Heart left ventricle (tissue), 16 donors: ENCODE measurements at regions not wholly inside any gene's neighbourhood (a gene's known extent, or its start where the extent isn't known, plus 50 kb on each side); places are given as distances from the start of the nearest gene placed in this dataset.
A peak's percentile ranks its signal among the peaks of the same experiment; 100 is the strongest.

ENCODE experiments used
- ATAC-seq, 4 donors: fragments of 200-7000 bp; cut with Tn5 transposase; one replicate each; pipeline ENCODE4 v1.9.1; 2020 to 2022; ENCODE audit warnings: moderate library complexity in 4 of 4, mild to moderate bottlenecking in 3 of 4, moderate number of reproducible peaks in 1 of 4
- DNase-seq, 5 donors: peaks; one replicate each; pipeline ENCODE4 v3.0.0-alpha.2; 2020
- H3K27ac ChIP-seq, 12 donors: fragments of 200-600 bp; sonication (generic) in 4 of 12; one replicate each; pipeline versions ENCODE4 v1.5.0 to v1.8.0; 2016 to 2022; ENCODE audit warnings: mild to moderate bottlenecking in 2 of 12
- H3K27me3 ChIP-seq, 9 donors: fragments of 200-600 bp; sonication (generic) in 2 of 9; one replicate each; pipeline versions ENCODE4 v1.5.1 to v1.8.0; 2016 to 2022; ENCODE audit warnings: mild to moderate bottlenecking in 3 of 9
- H3K36me3 ChIP-seq, 9 donors: fragments of 200-600 bp; sonication (generic) in 2 of 9; one replicate each; pipeline versions ENCODE4 v1.5.0 to v1.8.0; 2018 to 2022; ENCODE audit warnings: mild to moderate bottlenecking in 2 of 9
- H3K4me1 ChIP-seq, 12 donors: fragments of 200-600 bp; sonication (generic) in 4 of 12; one replicate each; pipeline versions ENCODE4 v1.5.0 to v1.8.0; 2016 to 2022; ENCODE audit warnings: mild to moderate bottlenecking in 3 of 12
- H3K4me3 ChIP-seq, 12 donors: fragments of 200-600 bp; sonication (generic) in 4 of 12; one replicate each; pipeline versions ENCODE4 v1.5.0 to v1.8.0; 2017 to 2022; ENCODE audit warnings: mild to moderate bottlenecking in 9 of 12, moderate library complexity in 4 of 12
- H3K9me3 ChIP-seq, 12 donors: fragments of 200-600 bp; sonication (generic) in 4 of 12; one replicate each; pipeline versions ENCODE4 v1.5.0 to v1.8.0; 2016 to 2022; ENCODE audit warnings: mild to moderate bottlenecking in 1 of 12
- CTCF ChIP-seq, 12 donors: fragments of 200-600 bp; sonication (generic) in 4 of 12; IDR thresholded peaks; one replicate each; pipeline versions ENCODE4 v1.5.0 to v1.8.0; 2018 to 2022; ENCODE audit warnings: antibody characterized with exemption in 12 of 12, mild to moderate bottlenecking in 5 of 12
- POLR2A ChIP-seq, 2 donors: fragments of 450-650 bp; IDR thresholded peaks; one replicate each; pipeline ENCODE4 v1.6.1; 2017; ENCODE audit warnings: antibody characterized with exemption in 2 of 2, mild to moderate bottlenecking in 2 of 2, moderate library complexity in 2 of 2
- WGBS, 4 donors: extraction: QIAGEN DNeasy Blood & Tissue Kit in 2 of 4; methylation state at CpG; one replicate each; pipeline versions ENCODE4 v1.1.5 to v1.1.7; 2013 to 2018; 5-methylcytosine and 5-hydroxymethylcytosine counted together
- intact Hi-C, 10 donors: fragments of 100-400 bp; cut with DNase I; formaldehyde crosslinking; loops; one replicate each; pipeline versions ENCODE4 v1.11.1 to v1.14.2; 2022
- donor health status: ischemic (EF 13 %, LVEDD 7.1; RV severe dilation, severe dysfunction).
- donor health status: healthy with polysubstance abuse.
- donor health status: DM: no; HTN: yes; CAD: no.
- donor health status: DM: no; HTN: no; CAD: no.
- donor health status: ischemic (EF 25% LVEDD 6.9; RV normal size, moderate dysfunction).
- donor health status: ischemic (EF 25% LVEDD 5.7; RV mildly dilated, moderate dysfunction).
- donor health status: healthy.
- donor health status: DM: yes; HTN: yes; CAD: no.
- donor health status: ischemic (EF 35%, LVEDD 5.7; RV mildly dilated, moderate dysfunction).
- donor health status: nonischemic (EF 11% LVEDD 7.7; RV severe dilation, severe dysfunction).
- donor health status: DM: yes; HTN: yes; CAD: no.
- donor health status: PGD.
- donor health status: ischemic (EF 29% LVEDD 5.4; RV normal size, mild dysfunction).
- donor health status: nonischemic (EF 23%, LVEDD 6.1; RV moderate dilation, normal function).

- intact Hi-C loops = no loop called here
- TF ChIP-seq CTCF (IDR thresholded peaks at IDR 0.05) = peak in 5 of 12 donors; percentile 12 to 35 (median 30)
- TF ChIP-seq POLR2A (IDR thresholded peaks at IDR 0.05) = no peak
- Histone ChIP-seq H3K9me3 (no peaks in the 10 kb centered on the region), H3K4me3 (no peak overlapping the region), H3K27ac (no peak overlapping the region), H3K4me1 (no peaks in the 10 kb centered on the region), H3K27me3 (no peaks in the 10 kb centered on the region), H3K36me3 (no peaks in the 10 kb centered on the region)
- no peak for DNase-seq
- 8 to 26% (median 20%) methylated on average over 1 of the region's 1 CpG for WGBS, 4 donors
- no peak for ATAC-seq
These were observed 174.7 kb upstream of the PRDM9 start for GRCh38 chr5:23332650-23333251.

DNA sequence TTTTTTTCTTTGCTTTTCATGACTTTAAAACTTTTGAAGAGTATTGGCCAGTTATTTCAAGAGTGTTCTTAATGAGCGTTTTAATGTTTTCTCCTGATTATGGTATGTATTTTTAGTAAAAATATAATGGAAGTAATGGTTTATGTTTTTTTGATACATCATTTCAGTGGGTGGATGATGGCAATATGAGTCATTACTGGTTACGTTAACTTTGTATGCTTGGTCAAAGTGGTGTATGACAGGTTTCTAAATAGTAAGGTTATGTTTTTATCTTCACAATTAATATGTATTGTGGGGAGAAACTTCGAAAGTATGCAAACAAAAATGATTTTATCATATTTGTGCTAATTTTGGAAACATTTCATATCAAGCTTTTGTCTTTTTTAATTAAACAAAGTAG, 176.7 kb upstream of the PRDM9 start:
- intact Hi-C loops = no loop called here
- Histone ChIP-seq H3K27ac (no peak overlapping the region), H3K4me1 (no peaks in the 10 kb centered on the region), H3K4me3 (no peak overlapping the region), H3K9me3 (no peaks in the 10 kb centered on the region), H3K27me3 (no peaks in the 10 kb centered on the region), H3K36me3 (no peaks in the 10 kb centered on the region)
- no peak for TF ChIP-seq POLR2A (IDR thresholded peaks at IDR 0.05)
- no peak for TF ChIP-seq CTCF (IDR thresholded peaks at IDR 0.05)
- DNase-seq (no peak), ATAC-seq (no peak)
- 70 to 85% (median 76%) methylated on average over 3 of the region's 3 CpGs for WGBS, 4 donors

DNA sequence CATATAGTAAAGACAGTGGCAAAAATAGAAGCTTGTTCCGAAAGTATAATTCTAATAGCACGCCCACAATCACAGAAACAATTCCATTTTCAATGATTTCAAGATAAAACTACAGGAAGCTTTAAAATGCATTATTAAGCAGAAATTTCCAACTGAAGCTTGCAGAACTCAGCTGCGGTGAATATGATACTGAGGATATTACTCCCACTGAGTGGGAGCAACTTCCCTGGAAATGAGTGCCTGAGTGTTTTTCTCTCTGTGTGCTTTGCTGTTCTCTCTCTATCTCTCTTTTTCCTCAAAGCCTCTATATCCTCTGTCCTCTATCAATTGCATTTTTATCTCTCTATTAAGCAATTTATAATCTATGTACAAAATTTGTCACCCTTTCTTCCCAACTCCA, 187.5 kb upstream of the PRDM9 start:
- WGBS, 4 donors = 59 to 71% (median 65%) methylated on average over 3 of the region's 3 CpGs
- intact Hi-C loops = no loop called here
- ATAC-seq = no peak

GRCh38 chr5:23318960-23319359, 188.4 kb upstream of the PRDM9 start:
- no peak overlapping the region for H3K4me3 ChIP-seq
- intact Hi-C loops = no loop called here
- H3K27ac ChIP-seq = no peak overlapping the region
- no peaks in the 10 kb centered on the region for H3K4me1 ChIP-seq
- 78 to 89% (median 84%) methylated on average over 2 of the region's 2 CpGs for WGBS, 4 donors
- no peak for TF ChIP-seq POLR2A (IDR thresholded peaks at IDR 0.05)
- no peak for TF ChIP-seq CTCF (IDR thresholded peaks at IDR 0.05)
- DNase-seq = no peak
- no peaks in the 10 kb centered on the region for H3K27me3 ChIP-seq
- H3K36me3 ChIP-seq = no peaks in the 10 kb centered on the region
- H3K9me3 ChIP-seq = no peaks in the 10 kb centered on the region
- no peak for ATAC-seq

More for the DNA sequence above, 187.5 kb upstream of the PRDM9 start:
- DNase-seq = no peak
- Histone ChIP-seq H3K4me1 (no peaks in the 10 kb centered on the region), H3K36me3 (no peaks in the 10 kb centered on the region), H3K9me3 (no peaks in the 10 kb centered on the region), H3K4me3 (no peak overlapping the region), H3K27me3 (no peaks in the 10 kb centered on the region), H3K27ac (no peak overlapping the region)
- no peak for TF ChIP-seq CTCF (IDR thresholded peaks at IDR 0.05)
- TF ChIP-seq POLR2A (IDR thresholded peaks at IDR 0.05) = no peak
